ENCODE measurements at regions not wholly inside any gene's neighbourhood (a gene's known extent, or its start where the extent isn't known, plus 50 kb on each side); places are given as distances from the start of the nearest gene placed in this dataset.

DNA sequence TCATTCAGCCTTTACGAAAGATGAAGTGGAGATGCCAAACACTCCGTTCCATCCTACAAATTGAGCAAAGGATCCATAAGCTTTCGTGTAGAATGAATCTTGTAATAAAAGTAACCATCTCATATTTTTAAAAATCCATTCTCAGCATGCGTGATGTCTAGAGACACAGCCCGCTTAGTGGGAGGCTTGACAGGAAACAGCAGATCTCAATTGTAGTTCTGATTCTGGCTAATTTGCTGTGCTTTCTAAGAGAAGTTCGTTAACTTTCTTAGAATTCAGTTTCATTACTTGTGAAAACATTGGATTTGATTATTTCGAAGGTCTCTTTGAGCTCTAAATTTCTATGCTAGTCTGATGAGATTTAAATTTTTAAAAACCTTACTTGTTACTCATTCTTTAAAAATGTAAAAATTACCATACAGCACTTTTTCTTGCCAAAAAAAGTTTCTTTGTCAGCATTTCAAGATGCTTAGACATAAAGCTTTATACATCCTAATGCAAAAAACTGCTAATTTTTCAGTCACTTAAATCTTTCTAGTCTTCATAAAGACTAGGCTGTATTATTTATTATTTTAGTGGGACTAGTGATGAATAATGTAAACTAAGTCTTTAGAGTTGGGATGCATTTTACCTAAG is 66.9 kb upstream of the NEIL3 start:
- BruUV-seq (replicated peaks): no TSS peak
- ATAC-seq: no peak
- Histone ChIP-seq H3K4me2 (ENCODE audit: low read depth, low read length) (no peak overlapping the region), H3K79me2 (ENCODE audit: insufficient read depth, low read length) (no peaks in the 10 kb centered on the region), H2AFZ (ENCODE audit: low read length) (no peak overlapping the region), H3K4me1 (ENCODE audit: insufficient read depth, low read length) (no peaks in the 10 kb centered on the region), H3K9ac (ENCODE audit: insufficient read depth, low read depth, low read length) (no peak overlapping the region), H3K27ac (ENCODE audit: extremely low read length, insufficient read depth, low read length) (no peak overlapping the region), H4K20me1 (ENCODE audit: insufficient read depth, low read length) (no peaks in the 10 kb centered on the region), H3K36me3 (replicated peaks in 1 of 2; ENCODE audit: control insufficient read depth in 1 of 2, insufficient read depth in 2 of 2, low read length in 2 of 2) (no peaks in the 10 kb centered on the region), H3K27me3 (ENCODE audit: control insufficient read depth in 1 of 2, insufficient read depth in 2 of 2, low read length in 2 of 2) (no peaks in the 10 kb centered on the region), H3K4me3 (replicated peaks in 1 of 3; ENCODE audit: insufficient read depth in 1 of 3, low read depth in 2 of 3, low read length in 3 of 3) (no peak overlapping the region), H3K9me3 (ENCODE audit: low read length) (no peaks in the 10 kb centered on the region)
- no peak for DNase-seq (ENCODE audit: low spot score)
- POLR2A ChIA-PET: no interaction called here
- TF ChIP-seq SYNCRIP (IDR thresholded peaks at IDR 0.05; ENCODE audit: insufficient read depth, low read depth, low read length): no peak
- TF ChIP-seq MAFK (conservative IDR thresholded peaks at IDR 0.05 in 1 of 2, IDR thresholded peaks at IDR 0.05 in 1 of 2; ENCODE audit: low read length in 2 of 2): peak in 1 of 2 experiments; percentile 39; a peak in 2 of 4 replicates
- peak; percentile 22; the same call in 1 of the 2 replicates for TF ChIP-seq MAFF (IDR thresholded peaks at IDR 0.05; ENCODE audit: low read depth, low read length)
- FAIRE-seq: no peak
- 34% methylated on average over 7 of the region's 7 CpGs for WGBS (ENCODE audit: low lambda C conversion rate)
- intact Hi-C loops (cut with micrococcal nuclease; ENCODE audit: unreplicated experiment): no loop called here
- in situ Hi-C loops (cut with HindIII; ENCODE audit: extremely low pct_ligation_motif_present, low pct_unique_long_range_greater_than_20kb): no loop called here
- CTCF ChIA-PET (ENCODE audit: low intra/inter-chr PET ratio, low total read pairs): no interaction called here

DNA sequence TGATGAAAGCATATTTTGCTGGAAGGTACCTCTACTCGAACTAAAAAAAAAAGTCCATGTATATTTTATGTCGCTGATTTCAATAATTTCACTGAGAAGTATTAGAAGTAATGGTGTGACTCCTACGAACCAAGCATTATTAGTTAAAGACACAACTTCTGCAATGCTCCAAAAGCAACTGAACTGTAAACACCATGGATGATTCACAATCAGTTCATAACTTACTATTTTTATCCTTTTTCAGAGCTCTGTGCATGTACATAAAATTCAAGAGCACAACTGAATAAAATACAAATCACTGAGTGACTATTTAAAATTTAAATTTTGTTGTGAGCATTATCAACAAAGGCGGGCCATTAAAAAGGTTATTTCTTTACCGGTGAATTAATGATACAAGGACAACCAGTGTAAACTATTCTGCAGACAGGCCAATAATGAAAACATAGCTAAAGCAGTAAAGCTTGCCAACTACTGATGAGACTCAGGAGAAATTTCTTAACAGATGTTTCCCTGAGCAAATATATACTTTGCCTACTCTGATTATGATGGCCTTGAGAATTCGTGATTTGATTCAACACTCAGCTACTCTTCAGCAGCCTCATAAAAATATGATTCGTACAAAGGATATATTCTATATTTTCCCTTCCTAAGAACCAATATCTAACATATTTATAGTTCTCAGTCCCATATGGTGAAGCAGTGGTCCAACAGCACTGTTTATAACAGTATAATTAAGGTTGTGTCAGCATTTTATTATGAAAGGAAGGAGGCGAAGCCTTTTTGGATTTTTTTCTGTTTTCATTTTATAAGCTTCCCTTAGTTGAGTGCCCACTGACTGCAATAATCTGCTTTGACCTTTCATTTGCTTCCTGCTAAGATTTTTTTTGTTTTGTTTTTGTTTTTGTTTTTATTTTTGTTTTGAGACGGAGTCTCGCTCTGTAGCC is 62.8 kb upstream of the NEIL3 start:
- Histone ChIP-seq H3K36me3 (replicated peaks in 1 of 2; ENCODE audit: control insufficient read depth in 1 of 2, insufficient read depth in 2 of 2, low read length in 2 of 2) (no peaks in the 10 kb centered on the region), H3K9me3 (ENCODE audit: low read length) (no peaks in the 10 kb centered on the region), H3K27ac (ENCODE audit: extremely low read length, insufficient read depth, low read length) (no peak overlapping the region), H3K9ac (ENCODE audit: insufficient read depth, low read depth, low read length) (no peak overlapping the region), H3K79me2 (ENCODE audit: insufficient read depth, low read length) (no peaks in the 10 kb centered on the region), H2AFZ (ENCODE audit: low read length) (no peak overlapping the region), H3K4me1 (ENCODE audit: insufficient read depth, low read length) (no peaks in the 10 kb centered on the region), H3K27me3 (ENCODE audit: control insufficient read depth in 1 of 2, insufficient read depth in 2 of 2, low read length in 2 of 2) (no peaks in the 10 kb centered on the region), H3K4me3 (replicated peaks in 1 of 3; ENCODE audit: insufficient read depth in 1 of 3, low read depth in 2 of 3, low read length in 3 of 3) (no peak overlapping the region), H4K20me1 (ENCODE audit: insufficient read depth, low read length) (no peaks in the 10 kb centered on the region), H3K4me2 (ENCODE audit: low read depth, low read length) (no peak overlapping the region)
- WGBS (ENCODE audit: low lambda C conversion rate): 33% methylated on average over 10 of the region's 10 CpGs
- BruUV-seq (replicated peaks): no TSS peak
- in situ Hi-C loops (cut with HindIII; ENCODE audit: extremely low pct_ligation_motif_present, low pct_unique_long_range_greater_than_20kb): no loop called here
- POLR2A ChIA-PET: no interaction called here
- TF ChIP-seq, protein P1, sequence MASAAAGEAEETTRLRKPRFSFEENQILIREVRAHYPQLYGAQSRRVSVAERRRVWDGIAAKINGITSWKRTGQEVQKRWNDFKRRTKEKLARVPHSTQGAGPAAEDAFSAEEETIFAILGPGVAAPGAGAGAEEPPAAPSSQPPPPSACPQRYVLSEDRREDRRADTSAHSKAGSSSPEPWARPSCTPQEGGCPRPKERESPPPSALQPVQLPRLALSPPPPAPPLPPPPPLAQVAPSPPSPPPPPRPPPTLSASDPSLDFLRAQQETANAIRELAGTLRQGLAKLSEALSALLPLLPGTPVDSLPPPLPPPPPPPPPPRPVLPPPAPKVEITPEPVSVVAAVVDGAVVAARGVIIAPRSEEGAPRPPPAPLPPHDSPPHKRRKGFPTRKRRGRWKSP (CRISPR knock-in tag; IDR thresholded peaks at IDR 0.05): no peak
- TF ChIP-seq ZNF619 (CRISPR knock-in tag; IDR thresholded peaks at IDR 0.05) (no peak), MAFF (IDR thresholded peaks at IDR 0.05; ENCODE audit: low read depth, low read length) (peak; percentile 63), ATRX (CRISPR knock-in tag; IDR thresholded peaks at IDR 0.05; ENCODE audit: borderline replicate concordance) (no peak), ZNF644 (CRISPR knock-in tag; IDR thresholded peaks at IDR 0.05; ENCODE audit: low read depth) (no peak), ZNF253 (CRISPR knock-in tag; IDR thresholded peaks at IDR 0.05; ENCODE audit: borderline replicate concordance) (no peak), MAFK (conservative IDR thresholded peaks at IDR 0.05 in 1 of 2, IDR thresholded peaks at IDR 0.05 in 1 of 2; ENCODE audit: low read length in 2 of 2) (peak; percentile 54 to 78; a peak in 3 of 4 replicates)
- DNase-seq (ENCODE audit: low spot score): no peak
- no peak for FAIRE-seq
- intact Hi-C loops (cut with micrococcal nuclease; ENCODE audit: unreplicated experiment): no loop called here
- ATAC-seq: no peak
- CTCF ChIA-PET (ENCODE audit: low intra/inter-chr PET ratio, low total read pairs): no interaction called here
